ENCODE measurements at regions not wholly inside any gene's neighbourhood (a gene's known extent, or its start where the extent isn't known, plus 50 kb on each side); places are given as distances from the start of the nearest gene placed in this dataset.
"Not testable (repeated sequence)": the region's sequence is repeated elsewhere in the genome, so short reads cannot be mapped to it uniquely, and the experiment has no call there.

DNA sequence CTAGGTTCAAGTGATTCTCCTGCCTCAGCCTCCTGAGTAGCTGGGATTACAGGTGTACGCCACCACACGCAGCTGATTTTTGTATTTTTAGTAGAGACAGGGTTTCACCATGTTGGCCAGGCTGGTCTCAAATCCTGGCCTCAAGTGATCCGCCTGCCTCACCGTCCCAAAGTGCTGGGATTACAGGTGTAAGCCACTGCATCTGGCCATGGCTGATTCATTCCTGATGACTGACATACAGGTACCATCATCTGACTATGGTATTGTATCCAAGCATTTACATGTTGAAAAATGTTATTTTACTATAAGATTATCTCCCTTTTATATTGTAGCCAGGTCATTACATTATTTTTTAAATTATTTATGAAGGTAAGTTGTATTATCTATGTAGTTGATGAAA lies 180.5 kb downstream of the NRP2 start:
- DNase-seq = not testable (repeated sequence)

DNA sequence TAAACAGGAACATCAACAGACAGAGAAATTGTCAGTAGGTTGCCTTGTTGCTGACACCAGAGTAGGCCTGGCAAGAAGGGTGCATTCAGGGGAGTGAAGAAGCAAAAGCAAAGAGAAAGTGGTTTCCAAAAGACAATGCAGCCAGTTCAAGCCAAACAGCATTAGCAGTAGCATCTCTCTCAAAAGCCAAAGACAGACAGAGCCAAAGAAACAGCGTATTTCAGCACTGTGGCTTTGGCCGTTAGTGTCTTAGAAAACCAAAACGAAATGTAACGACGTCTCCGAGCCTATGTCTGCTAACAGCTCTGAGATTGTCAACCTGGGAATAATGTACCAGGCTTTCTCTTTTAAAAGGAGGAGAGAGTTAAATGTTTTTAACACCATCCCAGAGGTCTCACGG lies 178.6 kb downstream of the NRP2 start:
- no peak for DNase-seq

DNA sequence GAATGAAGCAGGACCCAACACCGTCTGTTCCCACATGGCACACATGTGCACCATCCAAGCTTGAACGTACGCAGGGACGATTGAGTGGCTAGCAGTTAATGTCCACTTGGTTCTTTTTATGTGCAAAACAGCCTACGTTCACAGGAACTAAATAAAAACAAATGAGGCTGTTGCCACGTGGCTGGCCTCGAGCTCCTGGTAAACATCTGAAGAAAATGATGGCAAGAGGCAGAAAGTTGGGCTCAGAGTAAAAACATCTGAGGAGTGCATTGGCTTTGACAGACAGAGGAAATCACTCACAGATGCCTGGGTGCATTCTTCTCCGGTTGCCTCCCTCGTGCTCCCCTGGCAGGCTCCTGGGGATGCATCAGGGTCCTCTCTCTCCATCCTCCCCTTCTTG lies 177.9 kb downstream of the NRP2 start:
- DNase-seq = no peak

DNA sequence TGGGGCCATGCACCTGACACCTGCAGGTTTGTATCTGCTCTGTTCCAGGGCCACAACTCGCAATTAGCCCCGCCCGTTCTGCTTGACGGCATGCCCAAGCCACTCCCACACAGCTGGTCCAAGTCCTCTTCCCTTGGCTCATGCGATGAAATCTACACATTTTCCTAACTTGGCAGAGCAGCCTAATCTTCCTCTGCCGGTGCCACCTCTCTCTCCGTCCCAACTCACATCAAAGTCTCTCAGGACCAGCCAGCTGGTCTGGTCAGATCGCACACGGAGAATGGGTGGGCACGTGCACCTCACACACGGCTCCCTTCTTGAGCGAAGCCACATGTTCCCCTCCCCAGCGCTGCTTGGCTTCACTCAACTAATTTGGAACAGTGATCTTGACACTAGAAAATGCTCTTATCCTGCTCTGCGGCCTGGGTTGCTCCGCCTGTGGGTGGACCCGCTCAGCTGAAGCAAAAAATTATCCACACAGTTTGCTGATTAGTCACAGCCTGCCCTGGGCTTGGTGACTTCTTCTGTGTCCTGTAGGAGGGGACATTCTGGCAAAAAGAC lies 176.7 kb downstream of the NRP2 start:
- no peak for DNase-seq

DNA sequence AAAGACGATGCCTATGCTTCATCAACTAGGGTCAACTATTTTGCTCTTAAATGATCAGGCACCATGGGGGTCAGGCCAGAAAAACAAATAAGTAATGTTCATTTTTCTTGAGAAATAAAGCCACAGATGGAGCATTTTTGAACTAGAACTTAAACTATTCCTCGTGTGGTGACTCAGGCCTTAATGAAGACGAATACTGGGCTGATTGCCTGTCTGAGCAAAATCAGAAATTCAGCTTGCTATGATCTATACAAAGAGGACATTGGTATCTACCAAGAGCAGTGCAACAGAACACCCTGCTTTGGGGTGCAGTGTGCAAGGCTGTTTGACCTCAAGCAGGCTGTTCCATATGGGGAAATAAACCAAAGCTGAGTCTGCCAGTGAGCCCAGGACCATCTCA lies 176.0 kb downstream of the NRP2 start:
- no peak for DNase-seq

DNA sequence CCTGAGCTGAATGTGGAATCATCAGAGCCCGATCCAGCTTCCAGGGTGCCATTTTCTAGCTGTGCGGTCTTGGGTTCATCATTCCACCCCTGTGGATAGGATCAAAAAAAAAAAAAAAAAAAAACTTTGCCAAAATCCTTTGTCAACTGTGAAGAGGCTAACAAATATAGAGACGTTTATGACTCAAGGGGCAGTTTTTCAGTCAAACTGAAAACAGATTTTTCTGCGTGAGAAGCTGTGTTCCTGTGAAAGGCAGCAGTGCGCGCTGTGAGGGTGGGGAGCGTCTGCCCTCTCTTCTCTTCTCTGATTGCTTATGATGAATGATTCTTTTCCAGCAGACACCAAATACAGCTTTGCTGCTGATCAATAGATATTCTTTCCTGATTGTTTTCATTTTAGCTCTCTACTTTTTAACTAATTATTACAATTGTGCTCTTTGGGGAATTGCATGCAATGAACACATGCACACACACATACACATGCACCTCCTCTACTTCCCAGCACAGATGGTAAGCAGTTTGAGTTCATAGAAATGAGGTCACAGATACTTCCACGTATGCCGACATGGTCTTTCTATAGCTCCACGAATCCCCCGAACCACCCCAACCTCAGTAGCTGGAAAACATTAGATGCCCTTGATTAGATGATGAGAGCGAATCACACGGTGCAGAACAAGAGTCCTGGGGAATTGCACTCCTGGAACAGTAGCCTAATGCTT lies 175.4 kb downstream of the NRP2 start:
- no peak for DNase-seq

DNA sequence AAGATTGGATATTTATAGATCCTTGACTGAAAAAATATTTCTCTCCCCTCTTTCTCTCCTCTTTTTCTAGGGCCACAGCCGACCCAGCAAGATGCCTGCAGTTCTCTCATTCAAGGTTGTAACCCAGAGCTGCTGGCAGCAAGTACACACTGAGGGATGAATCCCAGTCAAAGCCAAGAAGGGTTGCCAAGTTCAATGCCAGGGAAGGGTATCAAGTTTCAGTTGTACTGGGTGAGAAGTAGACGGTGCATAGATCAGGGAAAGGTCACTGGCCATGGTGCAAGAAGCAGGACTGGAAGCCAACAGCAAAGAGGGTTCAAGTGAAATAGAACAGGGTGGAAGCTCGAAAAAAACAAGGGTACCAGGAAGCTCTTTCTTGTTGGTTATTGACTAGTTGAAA lies 170.2 kb downstream of the NRP2 start:
- no peak for DNase-seq

DNA sequence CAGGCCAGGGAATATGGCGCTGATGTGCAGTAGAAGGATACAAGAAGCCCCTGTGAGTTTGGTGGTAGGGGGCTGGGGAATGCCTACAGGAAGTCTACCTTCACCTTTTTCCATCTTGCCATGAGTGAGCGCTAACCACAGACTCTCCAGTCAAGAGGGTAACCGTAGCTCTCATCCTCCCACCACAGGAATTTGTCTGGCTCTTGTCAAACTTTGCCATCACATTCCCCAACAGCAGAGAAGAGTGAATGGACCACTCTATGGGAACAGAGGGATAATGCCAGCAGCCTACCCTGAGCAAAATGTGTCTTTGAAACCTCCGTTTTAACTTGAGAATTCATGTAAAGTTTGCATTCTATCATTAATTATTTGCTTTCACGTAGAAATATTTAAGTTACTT lies 168.3 kb downstream of the NRP2 start:
- no peak for DNase-seq

DNA sequence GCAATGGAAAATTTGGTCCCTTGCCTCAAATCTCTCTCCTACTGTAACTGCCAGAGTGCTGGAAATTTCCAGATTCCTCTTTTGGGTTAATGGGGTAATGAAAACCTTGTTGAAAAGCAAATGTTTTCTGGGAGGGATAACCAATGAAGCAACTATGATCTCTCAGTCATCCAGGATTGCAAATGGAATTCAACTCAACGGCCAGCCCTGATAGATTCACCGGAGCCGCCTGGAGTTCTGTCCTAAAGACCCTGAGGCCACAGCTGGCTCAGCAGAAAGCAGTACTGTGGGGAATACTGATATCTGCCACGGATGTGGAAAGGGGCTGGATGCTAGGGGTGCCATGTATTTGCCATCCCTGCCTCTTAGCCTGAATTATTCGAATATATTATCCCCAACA lies 167.8 kb downstream of the NRP2 start:
- no peak for DNase-seq

DNA sequence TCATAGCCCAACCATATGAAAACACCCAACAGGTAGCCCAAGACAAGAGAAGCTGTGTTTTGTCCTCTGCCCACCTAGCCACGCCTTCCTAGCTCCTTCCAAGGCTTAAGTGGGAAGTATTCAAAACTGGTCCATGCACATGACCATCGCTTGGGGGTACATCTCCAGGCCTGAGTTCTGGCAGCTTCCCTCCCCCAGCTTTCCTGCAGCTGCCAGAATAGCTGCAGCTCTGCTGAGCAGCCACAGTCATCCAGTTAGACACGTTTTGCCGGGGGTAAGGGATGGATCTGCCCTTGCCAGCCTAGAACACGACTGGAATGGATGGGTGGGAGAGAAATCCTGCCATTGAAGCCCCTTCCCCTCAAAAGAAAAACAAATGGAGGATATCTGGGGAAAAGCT lies 166.8 kb downstream of the NRP2 start:
- no peak for DNase-seq

DNA sequence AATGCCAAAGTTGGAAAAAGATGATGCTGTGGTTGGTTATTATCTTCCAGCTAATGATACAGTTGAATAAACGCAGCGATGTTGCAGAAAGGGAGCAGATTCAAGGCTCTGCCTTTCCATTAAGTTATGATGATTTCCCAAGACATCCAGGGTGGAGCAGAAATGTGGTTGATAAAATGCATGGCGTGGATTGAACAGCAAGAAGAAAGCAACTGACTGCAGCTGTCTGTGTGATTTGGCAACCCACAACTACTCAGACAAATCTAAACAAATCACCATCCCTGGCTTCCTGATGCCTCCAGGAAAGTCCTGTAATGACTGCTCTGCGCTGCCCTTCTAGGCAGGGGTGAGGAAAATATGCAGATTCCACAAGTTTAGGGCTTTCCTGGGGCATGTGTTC lies 166.3 kb downstream of the NRP2 start:
- no peak for DNase-seq

Data from effector CD8-positive, alpha-beta T cell (primary cell).